ENCODE measurements at regions not wholly inside any gene's neighbourhood (a gene's known extent, or its start where the extent isn't known, plus 50 kb on each side); places are given as distances from the start of the nearest gene placed in this dataset.

- TF ChIP-seq EP300 (conservative IDR thresholded peaks at IDR 0.05; ENCODE audit: poor library complexity, severe bottlenecking) (no peak), TAF1 (IDR thresholded peaks at IDR 0.05; ENCODE audit: low read depth) (no peak), POLR2AphosphoS5 (IDR thresholded peaks at IDR 0.05) (no peak), EZH2 (IDR thresholded peaks at IDR 0.05; ENCODE audit: borderline replicate concordance, insufficient read depth, low read length, poor library complexity, severe bottlenecking) (no peak), RAD21 (conservative IDR thresholded peaks at IDR 0.05) (no peak), REST (IDR thresholded peaks at IDR 0.05; ENCODE audit: borderline replicate concordance) (no peak)
- TF ChIP-seq, protein P1, sequence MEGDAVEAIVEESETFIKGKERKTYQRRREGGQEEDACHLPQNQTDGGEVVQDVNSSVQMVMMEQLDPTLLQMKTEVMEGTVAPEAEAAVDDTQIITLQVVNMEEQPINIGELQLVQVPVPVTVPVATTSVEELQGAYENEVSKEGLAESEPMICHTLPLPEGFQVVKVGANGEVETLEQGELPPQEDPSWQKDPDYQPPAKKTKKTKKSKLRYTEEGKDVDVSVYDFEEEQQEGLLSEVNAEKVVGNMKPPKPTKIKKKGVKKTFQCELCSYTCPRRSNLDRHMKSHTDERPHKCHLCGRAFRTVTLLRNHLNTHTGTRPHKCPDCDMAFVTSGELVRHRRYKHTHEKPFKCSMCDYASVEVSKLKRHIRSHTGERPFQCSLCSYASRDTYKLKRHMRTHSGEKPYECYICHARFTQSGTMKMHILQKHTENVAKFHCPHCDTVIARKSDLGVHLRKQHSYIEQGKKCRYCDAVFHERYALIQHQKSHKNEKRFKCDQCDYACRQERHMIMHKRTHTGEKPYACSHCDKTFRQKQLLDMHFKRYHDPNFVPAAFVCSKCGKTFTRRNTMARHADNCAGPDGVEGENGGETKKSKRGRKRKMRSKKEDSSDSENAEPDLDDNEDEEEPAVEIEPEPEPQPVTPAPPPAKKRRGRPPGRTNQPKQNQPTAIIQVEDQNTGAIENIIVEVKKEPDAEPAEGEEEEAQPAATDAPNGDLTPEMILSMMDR (IDR thresholded peaks at IDR 0.05; ENCODE audit: poor library complexity, severe bottlenecking) = no peak
Measured at GRCh38 chrX:18045436-18045835, 175.2 kb downstream of the BEND2 start.
